BE2C (cell line): ENCODE measurements at regions not wholly inside any gene's neighbourhood (a gene's known extent, or its start where the extent isn't known, plus 50 kb on each side); places are given as distances from the start of the nearest gene placed in this dataset.

Experiments
- DNase-seq: peaks from one replicate; pipeline ENCODE4 v3.0.0-alpha.2; 2020
- H3K27me3 ChIP-seq: fragments of 250-450 bp; sonication (Bioruptor Pico); 2 replicates; pipeline ENCODE4 v1.5.1; 2020; ENCODE audit warnings: mild to moderate bottlenecking
- H3K36me3 ChIP-seq: fragments of 250-450 bp; sonication (Bioruptor Pico); 2 replicates; pipeline ENCODE4 v1.5.1; 2020; ENCODE audit warnings: mild to moderate bottlenecking
- H3K4me1 ChIP-seq: fragments of 250-450 bp; sonication (Bioruptor Pico); 2 replicates; pipeline ENCODE4 v1.5.1; 2020
- H3K4me3 ChIP-seq: 2 replicates; pipeline ENCODE4 v1.5.1; 2011; ENCODE audit warnings: low read depth, low read length
- H3K9me3 ChIP-seq: fragments of 250-450 bp; sonication (Bioruptor Pico); 2 replicates; pipeline ENCODE4 v1.5.1; 2020
- CTCF ChIP-seq: IDR thresholded peaks from 2 replicates; pipeline ENCODE4 v1.5.1; 2012; ENCODE audit warnings: mild to moderate bottlenecking, low read depth, low read length

- H3K4me1 ChIP-seq, result no peaks in the 10 kb centered on the region
- H3K36me3 ChIP-seq, result no peaks in the 10 kb centered on the region
- H3K4me3 ChIP-seq, result no peak overlapping the region
- no peaks in the 10 kb centered on the region for H3K27me3 ChIP-seq
- H3K9me3 ChIP-seq, result no peaks in the 10 kb centered on the region; the same call in 1 of the 2 replicates
- no peak for TF ChIP-seq CTCF
- DNase-seq, result no peak
These were observed 265.1 kb upstream of the CITED2 start for GRCh38 chr6:139639507-139639906.

GRCh38 chr6:139638179-139638941, 263.9 kb upstream of the CITED2 start:
- DNase-seq, result no peak
- no peak overlapping the region for H3K4me3 ChIP-seq
- H3K27me3 ChIP-seq, result no peaks in the 10 kb centered on the region
- H3K9me3 ChIP-seq, result no peaks in the 10 kb centered on the region; the same call in 1 of the 2 replicates
- H3K36me3 ChIP-seq, result no peaks in the 10 kb centered on the region
- no peaks in the 10 kb centered on the region for H3K4me1 ChIP-seq
- no peak for TF ChIP-seq CTCF

GRCh38 chr6:139637766-139638165, 263.3 kb upstream of the CITED2 start:
- Histone ChIP-seq H3K4me1 (no peaks in the 10 kb centered on the region), H3K36me3 (no peaks in the 10 kb centered on the region), H3K9me3 (no peaks in the 10 kb centered on the region; the same call in 1 of the 2 replicates), H3K27me3 (no peaks in the 10 kb centered on the region), H3K4me3 (no peak overlapping the region)
- TF ChIP-seq CTCF, result no peak
- DNase-seq, result no peak

GRCh38 chr6:139636391-139636790, 261.9 kb upstream of the CITED2 start:
- no peaks in the 10 kb centered on the region for H3K4me1 ChIP-seq
- no peaks in the 10 kb centered on the region for H3K36me3 ChIP-seq
- DNase-seq, result no peak
- no peaks in the 10 kb centered on the region; the same call in 1 of the 2 replicates for H3K9me3 ChIP-seq
- no peaks in the 10 kb centered on the region for H3K27me3 ChIP-seq
- H3K4me3 ChIP-seq, result no peak overlapping the region
- TF ChIP-seq CTCF, result no peak

GRCh38 chr6:139635401-139636130, 261.1 kb upstream of the CITED2 start:
- no peak overlapping the region for H3K4me3 ChIP-seq
- H3K4me1 ChIP-seq, result no peaks in the 10 kb centered on the region
- no peak for TF ChIP-seq CTCF
- no peaks in the 10 kb centered on the region for H3K36me3 ChIP-seq
- no peak for DNase-seq
- no peaks in the 10 kb centered on the region; the same call in 1 of the 2 replicates for H3K9me3 ChIP-seq
- H3K27me3 ChIP-seq, result no peaks in the 10 kb centered on the region

- Histone ChIP-seq H3K4me3 (no peak overlapping the region), H3K36me3 (no peaks in the 10 kb centered on the region), H3K4me1 (no peaks in the 10 kb centered on the region), H3K9me3 (no peaks in the 10 kb centered on the region; the same call in 1 of the 2 replicates), H3K27me3 (no peaks in the 10 kb centered on the region)
- TF ChIP-seq CTCF, result no peak
- DNase-seq, result no peak
These were observed 258.4 kb upstream of the CITED2 start for GRCh38 chr6:139632840-139633239.
